ENCODE measurements at regions not wholly inside any gene's neighbourhood (a gene's known extent, or its start where the extent isn't known, plus 50 kb on each side); places are given as distances from the start of the nearest gene placed in this dataset.

GRCh38 chr9:4366591-4367330 is 66.9 kb upstream of the GLIS3 start:
- TF ChIP-seq CTCF (IDR thresholded peaks at IDR 0.05) (peak in 5 of 7 experiments; percentile 32 to 61 (median 50)), POLR2A (IDR thresholded peaks at IDR 0.05) (no peak), POLR2AphosphoS5 (IDR thresholded peaks at IDR 0.05) (no peak), EP300 (IDR thresholded peaks at IDR 0.05) (no peak)
